ENCODE measurements at regions not wholly inside any gene's neighbourhood (a gene's known extent, or its start where the extent isn't known, plus 50 kb on each side); places are given as distances from the start of the nearest gene placed in this dataset.
A peak's percentile ranks its signal among the peaks of the same experiment; 100 is the strongest.
"Not testable (repeated sequence)": the region's sequence is repeated elsewhere in the genome, so short reads cannot be mapped to it uniquely, and the experiment has no call there.

DNA sequence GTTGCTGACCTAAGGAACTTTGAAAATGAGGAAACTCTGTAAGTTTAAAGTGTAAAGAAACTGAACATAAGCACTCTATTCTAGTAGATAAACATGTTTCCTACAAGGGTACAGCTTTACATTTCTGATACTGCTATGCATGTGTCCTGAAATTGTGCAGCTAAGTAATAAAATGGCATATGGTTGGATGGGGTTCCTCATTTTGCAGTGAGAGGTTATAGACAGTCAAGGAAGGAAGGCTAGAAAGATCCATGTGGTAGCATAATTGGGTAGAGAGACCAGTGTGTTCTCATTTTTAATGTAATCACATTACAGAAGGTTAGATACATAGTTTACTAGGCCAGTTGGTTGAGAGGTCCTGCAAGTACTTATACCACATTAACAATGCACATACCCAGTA lies 477.0 kb downstream of the TMEM121 start:
- no peak for ATAC-seq
- TF ChIP-seq, protein P1, sequence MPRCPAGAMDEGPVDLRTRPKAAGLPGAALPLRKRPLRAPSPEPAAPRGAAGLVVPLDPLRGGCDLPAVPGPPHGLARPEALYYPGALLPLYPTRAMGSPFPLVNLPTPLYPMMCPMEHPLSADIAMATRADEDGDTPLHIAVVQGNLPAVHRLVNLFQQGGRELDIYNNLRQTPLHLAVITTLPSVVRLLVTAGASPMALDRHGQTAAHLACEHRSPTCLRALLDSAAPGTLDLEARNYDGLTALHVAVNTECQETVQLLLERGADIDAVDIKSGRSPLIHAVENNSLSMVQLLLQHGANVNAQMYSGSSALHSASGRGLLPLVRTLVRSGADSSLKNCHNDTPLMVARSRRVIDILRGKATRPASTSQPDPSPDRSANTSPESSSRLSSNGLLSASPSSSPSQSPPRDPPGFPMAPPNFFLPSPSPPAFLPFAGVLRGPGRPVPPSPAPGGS (IDR thresholded peaks at IDR 0.05) = no peak
- no peak for TF ChIP-seq FOSB (CRISPR knock-in tag; IDR thresholded peaks at IDR 0.05)
- TF ChIP-seq JUNB (IDR thresholded peaks at IDR 0.05) = no peak
- no peak for TF ChIP-seq NPAS2 (CRISPR knock-in tag; IDR thresholded peaks at IDR 0.05; ENCODE audit: borderline replicate concordance)
- TF ChIP-seq HEYL (CRISPR knock-in tag; IDR thresholded peaks at IDR 0.05) = no peak
- no peak for TF ChIP-seq CHD4 (IDR thresholded peaks at IDR 0.05; ENCODE audit: borderline replicate concordance)
- TF ChIP-seq, protein P2, sequence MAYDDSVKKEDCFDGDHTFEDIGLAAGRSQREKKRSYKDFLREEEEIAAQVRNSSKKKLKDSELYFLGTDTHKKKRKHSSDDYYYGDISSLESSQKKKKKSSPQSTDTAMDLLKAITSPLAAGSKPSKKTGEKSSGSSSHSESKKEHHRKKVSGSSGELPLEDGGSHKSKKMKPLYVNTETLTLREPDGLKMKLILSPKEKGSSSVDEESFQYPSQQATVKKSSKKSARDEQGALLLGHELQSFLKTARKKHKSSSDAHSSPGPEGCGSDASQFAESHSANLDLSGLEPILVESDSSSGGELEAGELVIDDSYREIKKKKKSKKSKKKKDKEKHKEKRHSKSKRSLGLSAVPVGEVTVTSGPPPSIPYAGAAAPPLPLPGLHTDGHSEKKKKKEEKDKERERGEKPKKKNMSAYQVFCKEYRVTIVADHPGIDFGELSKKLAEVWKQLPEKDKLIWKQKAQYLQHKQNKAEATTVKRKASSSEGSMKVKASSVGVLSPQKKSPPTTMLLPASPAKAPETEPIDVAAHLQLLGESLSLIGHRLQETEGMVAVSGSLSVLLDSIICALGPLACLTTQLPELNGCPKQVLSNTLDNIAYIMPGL (CRISPR knock-in tag; IDR thresholded peaks at IDR 0.05; ENCODE audit: borderline replicate concordance) = no peak
- TF ChIP-seq, protein P3, sequence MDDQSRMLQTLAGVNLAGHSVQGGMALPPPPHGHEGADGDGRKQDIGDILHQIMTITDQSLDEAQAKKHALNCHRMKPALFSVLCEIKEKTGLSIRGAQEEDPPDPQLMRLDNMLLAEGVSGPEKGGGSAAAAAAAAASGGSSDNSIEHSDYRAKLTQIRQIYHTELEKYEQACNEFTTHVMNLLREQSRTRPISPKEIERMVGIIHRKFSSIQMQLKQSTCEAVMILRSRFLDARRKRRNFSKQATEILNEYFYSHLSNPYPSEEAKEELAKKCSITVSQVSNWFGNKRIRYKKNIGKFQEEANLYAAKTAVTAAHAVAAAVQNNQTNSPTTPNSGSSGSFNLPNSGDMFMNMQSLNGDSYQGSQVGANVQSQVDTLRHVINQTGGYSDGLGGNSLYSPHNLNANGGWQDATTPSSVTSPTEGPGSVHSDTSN (IDR thresholded peaks at IDR 0.05) = no peak
- DNase-seq (ENCODE audit: low read depth in 1 of 2, low spot score in 1 of 2) = no peak
- H3K4me3 ChIP-seq = no peak overlapping the region
- FAIRE-seq = no peak
- POLR2A ChIA-PET = no interaction called here
- CTCF ChIA-PET = no interaction called here
- no peak overlapping the region for H3K4me2 ChIP-seq
- H3K27ac ChIP-seq = no peak overlapping the region
- H3K9me3 ChIP-seq = peaks cover 4% of the 10 kb centered on the region; the same call in 1 of the 3 replicates
- no peaks in the 10 kb centered on the region for H3K4me1 ChIP-seq

DNA sequence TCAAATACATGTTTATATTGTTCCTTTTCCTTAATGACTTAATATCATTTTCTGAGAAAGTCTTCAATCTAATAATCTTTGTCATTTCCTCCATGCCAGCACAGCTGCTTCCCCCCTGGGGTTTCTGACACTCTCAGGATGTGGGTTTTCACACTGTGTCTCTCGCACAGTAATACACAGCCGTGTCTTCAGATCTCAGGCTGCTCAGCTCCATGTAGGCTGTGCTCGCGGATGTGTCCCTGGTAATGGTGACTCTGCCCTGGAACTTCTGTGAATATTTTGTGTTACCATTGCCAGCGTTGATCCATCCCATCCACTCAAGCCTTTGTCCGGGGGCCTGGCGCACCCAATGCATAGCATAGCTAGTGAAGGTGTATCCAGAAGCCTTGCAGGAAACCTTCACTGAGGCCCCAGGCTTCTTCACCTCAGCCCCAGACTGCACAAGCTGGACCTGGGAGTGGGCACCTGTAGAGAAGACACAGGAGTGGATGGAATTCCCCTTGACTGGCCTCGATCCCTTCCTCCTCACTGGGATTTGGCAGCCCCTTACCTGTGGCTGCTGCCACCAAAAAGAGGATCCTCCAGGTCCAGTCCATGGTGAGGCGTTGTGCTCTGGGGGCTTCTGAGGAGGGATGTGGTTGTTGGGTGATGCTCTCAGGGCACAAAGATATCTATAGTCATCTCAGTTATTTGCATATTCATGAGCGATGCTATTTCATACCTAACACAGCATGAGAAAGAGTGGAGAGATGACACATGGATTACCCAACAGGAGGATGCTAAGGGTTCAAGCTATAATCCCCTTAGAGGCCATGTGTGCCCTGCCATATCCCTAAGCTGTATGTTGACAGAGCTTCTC lies 478.8 kb downstream of the TMEM121 start:
- H3K27ac ChIP-seq; H3K4me1 ChIP-seq; DNase-seq (ENCODE audit: low read depth in 1 of 2, low spot score in 1 of 2); FAIRE-seq; CTCF ChIA-PET; POLR2A ChIA-PET; ATAC-seq; H3K9me3 ChIP-seq; H3K4me2 ChIP-seq; H3K4me3 ChIP-seq: not testable (repeated sequence)
- 21% methylated on average over 5 of the region's 10 CpGs for WGBS (ENCODE audit: missing lambda C conversion rate)

DNA sequence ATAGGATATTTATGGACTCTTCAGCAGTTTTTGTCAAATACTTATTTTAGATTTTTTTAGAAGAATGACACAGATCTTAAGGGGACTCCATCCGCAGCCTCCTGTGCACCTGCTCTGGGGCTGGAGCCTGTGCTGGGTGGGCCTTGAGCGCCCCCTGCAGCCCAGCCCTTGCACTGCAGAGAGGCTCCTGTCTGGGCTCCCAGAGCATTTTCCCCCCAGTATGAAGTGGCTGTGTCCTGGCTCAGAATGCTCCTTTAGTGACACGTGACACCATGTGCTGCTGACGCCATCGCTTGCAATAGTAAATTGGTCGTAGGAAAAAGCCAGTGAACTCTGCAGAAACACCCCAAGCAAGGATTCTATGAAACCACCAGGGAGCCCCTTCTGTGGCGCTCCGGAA lies 479.7 kb downstream of the TMEM121 start:
- H3K4me3 ChIP-seq; H3K4me1 ChIP-seq; ATAC-seq; POLR2A ChIA-PET; H3K27ac ChIP-seq; FAIRE-seq; H3K9me3 ChIP-seq; DNase-seq (ENCODE audit: low read depth in 1 of 2, low spot score in 1 of 2); H3K4me2 ChIP-seq: not testable (repeated sequence)
- WGBS (ENCODE audit: missing lambda C conversion rate) = 7% methylated on average over 4 of the region's 8 CpGs
- CTCF ChIA-PET = interaction anchor here (0.7 kb wide), 1 partner anchor 65 kb away, joined by 3 read pairs; no protein-coding TSS in a partner anchor
- TF ChIP-seq RAD21 (conservative IDR thresholded peaks at IDR 0.05 in 1 of 2, IDR thresholded peaks at IDR 0.05 in 1 of 2) = peak; percentile 13 to 15; a peak in 1 of 5 replicates

DNA sequence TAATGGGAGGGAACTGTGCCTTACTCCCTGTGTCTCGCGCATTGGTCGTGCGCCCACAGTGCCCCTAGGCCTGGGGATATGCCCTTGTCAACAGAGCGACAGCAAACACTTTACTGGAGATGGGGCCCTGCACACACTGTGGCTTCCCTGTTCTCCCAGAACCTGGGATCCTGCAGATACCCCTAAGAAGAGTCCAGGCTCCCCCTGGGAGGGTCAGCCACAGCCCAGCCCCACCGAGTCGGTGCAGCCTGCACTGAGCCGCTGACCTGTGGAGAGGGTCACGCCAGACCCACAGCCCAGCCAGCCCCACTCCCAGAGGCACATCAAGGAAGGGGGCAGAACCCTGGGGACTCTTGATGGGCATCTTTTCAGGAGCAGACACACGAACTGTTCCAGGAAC lies 480.3 kb downstream of the TMEM121 start:
- ATAC-seq; H3K4me3 ChIP-seq; FAIRE-seq; POLR2A ChIA-PET; H3K9me3 ChIP-seq; H3K4me1 ChIP-seq; DNase-seq (ENCODE audit: low read depth in 1 of 2, low spot score in 1 of 2); H3K27ac ChIP-seq; H3K4me2 ChIP-seq: not testable (repeated sequence)
- CTCF ChIA-PET = interaction anchor here (0.7 kb wide), 1 partner anchor 65 kb away, joined by 3 read pairs; no protein-coding TSS in a partner anchor
- WGBS (ENCODE audit: missing lambda C conversion rate) = 0% methylated on average over 2 of the region's 10 CpGs

DNA sequence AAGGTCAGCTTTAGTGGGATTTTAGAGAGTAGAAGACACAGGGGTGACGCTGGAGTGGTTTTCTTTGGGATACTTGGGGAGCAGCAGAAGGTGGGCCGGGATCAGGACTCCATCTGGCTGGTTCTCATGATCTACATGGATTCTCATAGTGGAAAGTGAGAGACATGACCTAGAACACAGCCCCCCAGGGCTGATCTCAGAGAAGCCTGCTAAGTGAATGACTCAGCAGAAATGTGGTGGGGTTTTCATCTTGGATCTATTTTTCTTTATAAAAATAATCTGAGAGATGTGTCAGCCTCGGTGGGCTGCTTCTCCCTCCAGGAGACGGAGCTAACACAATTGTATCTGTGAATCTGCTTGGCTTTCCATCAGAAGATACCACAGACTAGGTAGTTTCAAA lies 484.4 kb downstream of the TMEM121 start:
- Histone ChIP-seq H3K4me3 (no peak overlapping the region), H3K4me2 (no peak overlapping the region), H3K4me1 (no peaks in the 10 kb centered on the region), H3K9me3 (no peaks in the 10 kb centered on the region), H3K27ac (no peak overlapping the region)
- CTCF ChIA-PET = interaction anchor here (1.8 kb wide), 1 partner anchor 26 kb away, joined by 3 read pairs; no protein-coding TSS in a partner anchor
- ATAC-seq (no peak), DNase-seq (ENCODE audit: low read depth in 1 of 2, low spot score in 1 of 2) (no peak), FAIRE-seq (peak; percentile 46)
- TF ChIP-seq NFE2L2 (conservative IDR thresholded peaks at IDR 0.05; ENCODE audit: low read length) = peak; percentile 46; the same call in 1 of the 2 replicates
- TF ChIP-seq MAFK (IDR thresholded peaks at IDR 0.05; ENCODE audit: partially characterized antibody) = peak; percentile 34
- TF ChIP-seq, protein P1 (IDR thresholded peaks at IDR 0.05) = no peak
- 27% methylated on average over 4 of the region's 4 CpGs for WGBS (ENCODE audit: missing lambda C conversion rate)
- POLR2A ChIA-PET = no interaction called here
